HUES6 (cell line): ENCODE measurements at regions not wholly inside any gene's neighbourhood (a gene's known extent, or its start where the extent isn't known, plus 50 kb on each side); places are given as distances from the start of the nearest gene placed in this dataset.

ENCODE experiments used
- H3K27ac ChIP-seq: 2 replicates; pipeline ENCODE4 v1.7.0; 2013; ENCODE audit warnings: low read depth, mild to moderate bottlenecking, low read length, inconsistent platforms
- H3K27me3 ChIP-seq: 2 replicates; pipeline ENCODE4 v1.6.1; 2013; ENCODE audit warnings: low read length; ENCODE audit not compliant: control insufficient read depth, insufficient read depth
- H3K36me3 ChIP-seq: 2 replicates; pipeline ENCODE4 v1.6.1; 2013; ENCODE audit warnings: low read length; ENCODE audit not compliant: control insufficient read depth, insufficient read depth
- H3K4me1 ChIP-seq: 2 replicates; pipeline ENCODE4 v1.6.1; 2013; ENCODE audit warnings: low read length; ENCODE audit not compliant: control insufficient read depth, insufficient read depth
- H3K4me3 ChIP-seq: 2 replicates; pipeline ENCODE4 v1.5.1; 2013; ENCODE audit warnings: low read depth, low read length
- H3K9ac ChIP-seq: one replicate; pipeline ENCODE4 v1.6.1; 2013; ENCODE audit warnings: mild to moderate bottlenecking, low read length
- H3K9me3 ChIP-seq: 2 replicates; pipeline ENCODE4 v1.6.1; 2013; ENCODE audit warnings: low read depth, low read length; ENCODE audit not compliant: control insufficient read depth, insufficient read depth

DNA sequence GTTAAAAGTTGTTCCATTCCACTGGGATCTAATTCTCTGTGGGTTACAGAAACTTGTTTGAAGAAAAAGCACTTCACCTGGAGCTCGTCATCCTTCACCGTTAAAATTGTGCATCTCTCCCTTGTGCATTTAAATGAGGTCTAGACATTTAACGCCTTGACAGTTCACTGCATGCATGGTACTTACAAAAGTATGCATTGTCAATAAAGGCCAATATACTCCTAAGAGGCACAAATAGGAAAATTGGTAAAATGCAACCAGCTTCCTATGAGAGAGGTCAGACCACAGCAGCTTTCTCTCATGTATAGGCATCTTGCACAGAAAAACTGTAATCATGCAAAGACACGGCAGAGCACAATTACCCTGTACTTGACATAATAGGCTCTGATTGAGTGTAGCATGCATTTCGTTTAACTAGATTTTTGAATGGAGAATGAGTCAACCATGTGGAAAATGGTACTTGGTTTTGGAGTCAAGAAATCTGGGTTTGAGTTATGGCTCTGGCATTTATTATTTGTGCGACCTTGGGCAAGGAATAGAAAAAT is 378.5 kb downstream of the RFPL4B start:
- H3K4me1 ChIP-seq = no peaks in the 10 kb centered on the region
- no peaks in the 10 kb centered on the region for H3K9me3 ChIP-seq
- no peak overlapping the region for H3K4me3 ChIP-seq
- no peaks in the 10 kb centered on the region for H3K36me3 ChIP-seq
- no peaks in the 10 kb centered on the region for H3K27me3 ChIP-seq
- no peak overlapping the region for H3K27ac ChIP-seq
- H3K9ac ChIP-seq = no peak overlapping the region

GRCh38 chr6:112735129-112735528 is 388.0 kb downstream of the RFPL4B start:
- Histone ChIP-seq H3K36me3 (no peaks in the 10 kb centered on the region), H3K27ac (no peak overlapping the region), H3K4me1 (no peaks in the 10 kb centered on the region), H3K4me3 (no peak overlapping the region), H3K9ac (no peak overlapping the region), H3K9me3 (no peaks in the 10 kb centered on the region), H3K27me3 (no peaks in the 10 kb centered on the region)

GRCh38 chr6:112739766-112740165 is 392.6 kb downstream of the RFPL4B start:
- H3K9ac ChIP-seq = no peak overlapping the region
- H3K9me3 ChIP-seq = no peaks in the 10 kb centered on the region
- H3K27me3 ChIP-seq = no peaks in the 10 kb centered on the region
- no peaks in the 10 kb centered on the region for H3K36me3 ChIP-seq
- no peak overlapping the region for H3K27ac ChIP-seq
- peaks cover 9% of the 10 kb centered on the region; the same call in 1 of the 2 replicates for H3K4me1 ChIP-seq
- no peak overlapping the region for H3K4me3 ChIP-seq

DNA sequence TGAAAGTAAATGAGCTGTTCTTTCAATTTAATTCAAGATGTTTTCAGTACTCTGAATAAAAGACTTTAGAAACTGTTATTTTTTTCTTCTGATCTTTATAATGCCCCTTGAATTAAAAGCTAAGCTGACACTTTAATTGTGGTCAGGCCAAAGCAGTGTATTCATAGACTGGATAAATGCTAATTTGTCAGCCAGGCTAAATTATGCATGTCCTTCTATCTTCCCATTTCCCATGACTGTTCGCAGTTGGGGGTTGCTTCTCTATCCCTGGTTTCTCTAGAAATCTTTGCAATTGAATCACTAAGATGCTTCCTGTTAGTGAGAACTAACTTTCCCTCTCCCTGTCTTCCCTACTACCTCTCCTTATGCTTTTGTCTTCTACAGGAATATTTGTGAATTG is 396.2 kb downstream of the RFPL4B start:
- H3K36me3 ChIP-seq = no peaks in the 10 kb centered on the region
- no peak overlapping the region for H3K9ac ChIP-seq
- peaks cover 9% of the 10 kb centered on the region; the same call in 1 of the 2 replicates for H3K4me1 ChIP-seq
- H3K9me3 ChIP-seq = no peaks in the 10 kb centered on the region
- H3K4me3 ChIP-seq = no peak overlapping the region
- no peaks in the 10 kb centered on the region for H3K27me3 ChIP-seq
- no peak overlapping the region for H3K27ac ChIP-seq

DNA sequence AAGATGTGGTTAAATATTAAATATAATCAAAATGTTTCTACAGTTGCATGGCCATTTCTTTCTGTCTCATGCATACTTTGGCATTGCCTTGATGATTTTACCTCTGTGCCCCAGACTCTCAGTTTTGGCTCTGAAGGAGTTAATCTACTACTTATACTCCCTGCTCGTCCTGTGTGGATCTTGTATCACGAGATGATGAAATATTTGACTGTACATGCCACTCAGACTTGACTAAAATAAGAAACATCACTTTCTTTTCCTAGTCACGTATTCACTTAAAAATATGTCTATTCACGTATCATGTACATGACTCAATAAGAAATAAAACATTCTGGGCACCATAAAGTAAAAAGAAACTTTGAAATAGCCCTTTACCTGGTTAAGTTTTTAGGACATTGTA is 397.7 kb downstream of the RFPL4B start:
- Histone ChIP-seq H3K9me3 (no peaks in the 10 kb centered on the region), H3K4me3 (no peak overlapping the region), H3K4me1 (peaks cover 9% of the 10 kb centered on the region; the same call in 1 of the 2 replicates), H3K9ac (no peak overlapping the region), H3K27ac (no peak overlapping the region), H3K27me3 (no peaks in the 10 kb centered on the region), H3K36me3 (no peaks in the 10 kb centered on the region)

DNA sequence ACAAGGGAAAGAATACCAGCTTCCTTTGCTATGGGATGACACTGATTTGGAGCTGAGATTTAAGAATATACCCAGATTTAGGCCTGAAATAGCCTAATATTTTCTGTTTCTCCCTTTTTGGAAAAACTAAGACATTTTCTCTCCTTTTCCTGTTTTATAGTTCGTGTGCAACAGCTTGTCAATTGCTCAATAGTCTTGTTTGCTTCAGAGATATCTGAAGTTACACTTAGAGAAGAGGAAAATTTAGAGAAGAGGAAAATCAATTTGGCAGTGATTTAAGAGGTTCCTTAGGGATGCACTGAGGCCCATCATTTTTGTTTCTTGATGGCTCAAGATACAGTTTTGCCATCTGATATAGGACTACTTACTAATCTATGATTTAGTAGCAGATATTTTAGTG is 398.6 kb downstream of the RFPL4B start:
- Histone ChIP-seq H3K9ac (no peak overlapping the region), H3K4me1 (peaks cover 9% of the 10 kb centered on the region; the same call in 1 of the 2 replicates), H3K36me3 (no peaks in the 10 kb centered on the region), H3K27ac (no peak overlapping the region), H3K9me3 (no peaks in the 10 kb centered on the region), H3K27me3 (no peaks in the 10 kb centered on the region), H3K4me3 (no peak overlapping the region)

DNA sequence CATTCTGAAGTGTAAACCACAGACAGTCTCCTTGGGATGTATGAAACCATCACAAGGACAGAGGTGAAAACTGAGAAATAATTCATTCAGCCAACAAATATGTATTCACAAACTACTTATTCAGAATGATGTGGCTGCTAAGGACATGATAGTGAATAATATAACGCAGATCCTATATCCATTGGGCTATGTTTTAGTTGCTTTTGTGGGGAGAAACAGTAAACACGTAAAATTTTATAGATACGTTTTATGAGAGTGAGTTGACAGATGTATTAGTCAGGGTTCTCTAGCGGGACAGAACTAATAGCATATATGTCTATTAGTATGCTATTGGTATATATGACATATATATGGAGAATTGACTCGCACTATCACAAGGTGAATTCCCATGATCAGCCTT is 402.5 kb downstream of the RFPL4B start:
- Histone ChIP-seq H3K4me3 (no peak overlapping the region), H3K9me3 (no peaks in the 10 kb centered on the region), H3K27me3 (no peaks in the 10 kb centered on the region), H3K9ac (no peak overlapping the region), H3K4me1 (no peaks in the 10 kb centered on the region), H3K36me3 (no peaks in the 10 kb centered on the region), H3K27ac (no peak overlapping the region)

DNA sequence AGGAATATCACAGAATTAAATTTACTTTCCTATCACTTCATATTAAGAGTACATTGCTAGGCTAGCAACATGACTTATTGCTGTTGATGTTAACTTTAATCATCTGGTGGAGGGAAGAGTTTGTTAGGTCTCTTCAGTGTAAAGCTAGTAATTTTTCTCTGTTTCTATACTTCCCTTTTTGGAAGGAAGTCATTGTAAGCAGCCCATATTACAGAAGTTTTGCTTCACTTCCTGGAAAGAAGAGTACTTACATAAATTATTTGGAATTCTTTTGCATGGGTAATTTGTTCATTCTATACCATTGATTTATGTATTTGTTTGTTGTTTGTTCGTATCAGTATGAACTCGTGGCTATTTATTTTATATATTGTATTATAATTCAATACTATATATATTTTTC is 405.2 kb downstream of the RFPL4B start:
- Histone ChIP-seq H3K9me3 (no peaks in the 10 kb centered on the region), H3K36me3 (no peaks in the 10 kb centered on the region), H3K27me3 (no peaks in the 10 kb centered on the region), H3K4me3 (no peak overlapping the region), H3K9ac (no peak overlapping the region), H3K4me1 (no peaks in the 10 kb centered on the region), H3K27ac (no peak overlapping the region)

DNA sequence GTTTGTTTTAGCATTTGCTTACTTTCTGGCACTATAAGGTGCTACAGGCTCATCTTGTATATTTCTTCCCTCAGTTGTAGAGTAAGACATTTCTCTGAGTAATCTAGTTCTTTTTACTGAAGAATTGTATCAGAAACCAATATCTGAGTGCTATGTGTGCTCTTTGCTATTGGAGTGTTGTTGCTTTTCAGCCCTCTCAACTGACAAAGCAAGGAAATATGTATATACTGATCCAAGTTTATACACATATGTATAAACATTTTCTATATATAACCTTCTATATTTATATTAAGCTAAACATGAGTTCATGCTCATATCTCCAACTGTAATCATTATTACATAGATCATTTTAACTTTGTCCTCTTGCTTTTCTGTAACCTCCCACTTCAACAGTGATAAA is 405.7 kb downstream of the RFPL4B start:
- H3K36me3 ChIP-seq = no peaks in the 10 kb centered on the region
- H3K27me3 ChIP-seq = no peaks in the 10 kb centered on the region
- H3K4me1 ChIP-seq = no peaks in the 10 kb centered on the region
- no peak overlapping the region for H3K9ac ChIP-seq
- H3K4me3 ChIP-seq = no peak overlapping the region
- no peaks in the 10 kb centered on the region for H3K9me3 ChIP-seq
- no peak overlapping the region for H3K27ac ChIP-seq

GRCh38 chr6:112760831-112761230 is 413.7 kb downstream of the RFPL4B start:
- Histone ChIP-seq H3K27me3 (no peaks in the 10 kb centered on the region), H3K27ac (no peak overlapping the region), H3K4me1 (no peaks in the 10 kb centered on the region), H3K9me3 (no peaks in the 10 kb centered on the region), H3K9ac (no peak overlapping the region), H3K4me3 (no peak overlapping the region), H3K36me3 (no peaks in the 10 kb centered on the region)

- no peaks in the 10 kb centered on the region for H3K4me1 ChIP-seq
- H3K9ac ChIP-seq = no peak overlapping the region
- H3K36me3 ChIP-seq = no peaks in the 10 kb centered on the region
- no peaks in the 10 kb centered on the region for H3K9me3 ChIP-seq
- H3K4me3 ChIP-seq = no peak overlapping the region
- no peak overlapping the region for H3K27ac ChIP-seq
- no peaks in the 10 kb centered on the region for H3K27me3 ChIP-seq
Observed at GRCh38 chr6:112761740-112762139, 414.6 kb downstream of the RFPL4B start.

GRCh38 chr6:112764377-112764776 is 417.2 kb downstream of the RFPL4B start:
- H3K27me3 ChIP-seq = no peaks in the 10 kb centered on the region
- H3K9ac ChIP-seq = no peak overlapping the region
- H3K4me1 ChIP-seq = no peaks in the 10 kb centered on the region
- no peaks in the 10 kb centered on the region for H3K36me3 ChIP-seq
- H3K4me3 ChIP-seq = no peak overlapping the region
- peaks cover 6% of the 10 kb centered on the region for H3K9me3 ChIP-seq
- H3K27ac ChIP-seq = no peak overlapping the region
